Fibroblast of lung (primary cell): ENCODE measurements at regions not wholly inside any gene's neighbourhood (a gene's known extent, or its start where the extent isn't known, plus 50 kb on each side); places are given as distances from the start of the nearest gene placed in this dataset.

ENCODE experiments used
- EZH2 ChIP-seq: IDR thresholded peaks from 2 replicates; pipeline ENCODE4 v1.5.1; 2012; ENCODE audit warnings: low read length, control low read depth, mild to moderate bottlenecking; ENCODE audit errors: missing control alignments
- TF ChIP-seq, protein P1 (sequence below), 2 donors: IDR thresholded peaks in 1 of 2; conservative IDR thresholded peaks in 1 of 2; 1 replicate in 1 of 2; 2 replicates in 1 of 2; pipeline ENCODE4 v1.5.1; 2011 to 2012; ENCODE audit warnings: low read length in 2 of 2, control low read depth in 1 of 2, inconsistent platforms in 1 of 2, low read depth in 1 of 2, mild to moderate bottlenecking in 1 of 2

- TF ChIP-seq, protein P1, sequence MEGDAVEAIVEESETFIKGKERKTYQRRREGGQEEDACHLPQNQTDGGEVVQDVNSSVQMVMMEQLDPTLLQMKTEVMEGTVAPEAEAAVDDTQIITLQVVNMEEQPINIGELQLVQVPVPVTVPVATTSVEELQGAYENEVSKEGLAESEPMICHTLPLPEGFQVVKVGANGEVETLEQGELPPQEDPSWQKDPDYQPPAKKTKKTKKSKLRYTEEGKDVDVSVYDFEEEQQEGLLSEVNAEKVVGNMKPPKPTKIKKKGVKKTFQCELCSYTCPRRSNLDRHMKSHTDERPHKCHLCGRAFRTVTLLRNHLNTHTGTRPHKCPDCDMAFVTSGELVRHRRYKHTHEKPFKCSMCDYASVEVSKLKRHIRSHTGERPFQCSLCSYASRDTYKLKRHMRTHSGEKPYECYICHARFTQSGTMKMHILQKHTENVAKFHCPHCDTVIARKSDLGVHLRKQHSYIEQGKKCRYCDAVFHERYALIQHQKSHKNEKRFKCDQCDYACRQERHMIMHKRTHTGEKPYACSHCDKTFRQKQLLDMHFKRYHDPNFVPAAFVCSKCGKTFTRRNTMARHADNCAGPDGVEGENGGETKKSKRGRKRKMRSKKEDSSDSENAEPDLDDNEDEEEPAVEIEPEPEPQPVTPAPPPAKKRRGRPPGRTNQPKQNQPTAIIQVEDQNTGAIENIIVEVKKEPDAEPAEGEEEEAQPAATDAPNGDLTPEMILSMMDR (conservative IDR thresholded peaks at IDR 0.05 in 1 of 2, IDR thresholded peaks at IDR 0.05 in 1 of 2; ENCODE audit: low read depth in 1 of 2, low read length in 2 of 2) = no peak
- no peak for TF ChIP-seq EZH2
Observed at GRCh38 chr3:107910713-107911259, 180.0 kb downstream of the CD47 start.
